K562 (cell line): ENCODE measurements at regions not wholly inside any gene's neighbourhood (a gene's known extent, or its start where the extent isn't known, plus 50 kb on each side); places are given as distances from the start of the nearest gene placed in this dataset.

Source experiments
- ATAC-seq: fragments of 200-7000 bp; cut with Tn5 transposase; 3 replicates; pipeline ENCODE4 v1.9.1; 2020; ENCODE audit warnings: moderate library complexity
- BruUV-seq: library from RNA; stranded (reverse); fragments of 400-500 nt; replicated peaks from 2 replicates; lab custom pipeline; 2021; lab: Mats Ljungman, UMichigan
- CTCF ChIA-PET: fragments of 300-600 bp; formaldehyde crosslinking; extraction: SDS; loops from one replicate; lab custom pipeline; 2021; ENCODE audit warnings: low intra/inter-chr PET ratio; lab: Yijun Ruan, JAX
- POLR2A ChIA-PET: fragments of 300-600, 350-650 bp; sonication (Branson Sonifier 250); formaldehyde crosslinking; extraction: SDS; loops from one replicate; lab custom pipeline; 2021; ENCODE audit warnings: antibody characterized with exemption, inconsistent platforms; lab: Yijun Ruan, JAX
- DNase-seq, 4 experiments: peaks; one replicate each; pipeline versions ENCODE4 v3.0.0 to v3.0.0-alpha.2; 2011 to 2018; ENCODE audit warnings: low spot score in 3 of 4, mixed read lengths in 3 of 4; ENCODE audit errors: extremely low read depth in 1 of 4
- FAIRE-seq: peaks from 2 replicates; lab custom pipeline; 2011; peaks lifted over from hg19 to GRCh38; lab: Jason Lieb, UNC
- H2AFZ ChIP-seq: 2 replicates; pipeline ENCODE4 v1.6.0; 2011; ENCODE audit warnings: low read depth, low read length, control low read depth, inconsistent platforms
- H3K27ac ChIP-seq: fragments of 200-600 bp; 3 replicates; pipeline ENCODE4 v1.8.0; 2011; ENCODE audit warnings: low read depth, mild to moderate bottlenecking, control low read depth, inconsistent platforms, low read length, moderate library complexity, mixed read lengths; ENCODE audit errors: extremely low read depth
- H3K27me3 ChIP-seq, 2 experiments: fragments of 300-600 bp in 1 of 2; 2 replicates in 1 of 2; 3 replicates in 1 of 2; pipeline versions ENCODE4 v1.6.0 to v1.8.0; 2011; ENCODE audit warnings: inconsistent platforms in 2 of 2, low read length in 2 of 2, mild to moderate bottlenecking in 1 of 2, mixed read lengths in 1 of 2, moderate library complexity in 1 of 2; ENCODE audit not compliant: control insufficient read depth in 2 of 2, insufficient read depth in 2 of 2
- H3K36me3 ChIP-seq: fragments of 300-600 bp; 3 replicates; pipeline ENCODE4 v1.8.0; 2011; ENCODE audit warnings: mild to moderate bottlenecking, low read length, inconsistent platforms; ENCODE audit not compliant: control insufficient read depth, insufficient read depth
- H3K4me1 ChIP-seq, 2 experiments: fragments of 200-600 bp in 1 of 2; replicated peaks in 1 of 2; 2 replicates in 1 of 2; 3 replicates in 1 of 2; pipeline versions ENCODE4 v1.5.1 to v1.8.0; 2011; ENCODE audit warnings: inconsistent platforms in 2 of 2, low read length in 2 of 2, mild to moderate bottlenecking in 1 of 2, mixed read lengths in 1 of 2, moderate library complexity in 1 of 2; ENCODE audit not compliant: control insufficient read depth in 2 of 2, insufficient read depth in 2 of 2
- H3K4me2 ChIP-seq: 2 replicates; pipeline ENCODE4 v1.6.1; 2011; ENCODE audit warnings: low read length, control low read depth, inconsistent platforms, mixed read lengths; ENCODE audit not compliant: insufficient read depth
- H3K4me3 ChIP-seq: fragments of 200-600 bp; sonication (generic), shearing (Covaris generic); 2 replicates; pipeline ENCODE4 v1.5.1; 2016; ENCODE audit warnings: control low read depth, inconsistent platforms
- H3K79me2 ChIP-seq: fragments of 200-600 bp; 3 replicates; pipeline ENCODE4 v1.8.0; 2011; ENCODE audit warnings: low read length, inconsistent platforms; ENCODE audit not compliant: control insufficient read depth, insufficient read depth
- H3K9ac ChIP-seq, 2 experiments: 2 replicates each; pipeline versions ENCODE4 v1.6.0 to v1.6.1; 2011; ENCODE audit warnings: low read depth in 2 of 2, low read length in 2 of 2, control low read depth in 1 of 2, inconsistent platforms in 1 of 2, mild to moderate bottlenecking in 1 of 2, mixed read lengths in 1 of 2; ENCODE audit not compliant: insufficient read depth in 1 of 2
- H3K9me1 ChIP-seq: one replicate; pipeline ENCODE4 v1.6.0; 2011; ENCODE audit warnings: inconsistent platforms, mild to moderate bottlenecking, low read length, moderate library complexity; ENCODE audit not compliant: control insufficient read depth, insufficient read depth
- H3K9me3 ChIP-seq: replicated peaks from 2 replicates; pipeline ENCODE4 v1.5.1; 2011; ENCODE audit warnings: low read depth, low read length, inconsistent platforms; ENCODE audit not compliant: control insufficient read depth, insufficient read depth
- H4K20me1 ChIP-seq: replicated peaks from 2 replicates; pipeline ENCODE4 v1.6.1; 2011; ENCODE audit warnings: low read length, inconsistent platforms, mixed read lengths; ENCODE audit not compliant: control insufficient read depth, insufficient read depth
- CBFA2T3 ChIP-seq: fragments of 450-650 bp; IDR thresholded peaks from 2 replicates; pipeline ENCODE4 v1.6.1; 2017
- KLF16 ChIP-seq: IDR thresholded peaks from 2 replicates; pipeline ENCODE4 v1.6.1; 2016; ENCODE audit warnings: antibody characterized with exemption
- MAZ ChIP-seq, 2 experiments: fragments of 450-650 bp in 1 of 2; sonication (generic) in 1 of 2; formaldehyde crosslinking; IDR thresholded peaks in 1 of 2; conservative IDR thresholded peaks in 1 of 2; 2 replicates each; pipeline versions ENCODE4 v1.4.0 to v1.5.0; 2020; ENCODE audit warnings: mild to moderate bottlenecking in 1 of 2, missing genetic modification reagents in 1 of 2
- MITF ChIP-seq: IDR thresholded peaks from 2 replicates; pipeline ENCODE4 v1.6.1; 2014; ENCODE audit warnings: antibody characterized with exemption
- RAD21 ChIP-seq, 2 experiments: fragments of 250-450 bp in 1 of 2; fragments of 450-650 bp in 1 of 2; sonication (Bioruptor Pico) in 1 of 2; formaldehyde crosslinking in 1 of 2; IDR thresholded peaks in 1 of 2; conservative IDR thresholded peaks in 1 of 2; 2 replicates each; pipeline versions ENCODE4 v1.4.0 to v1.8.0; 2020 to 2022; ENCODE audit warnings: mild to moderate bottlenecking in 2 of 2, moderate library complexity in 1 of 2
- SMC3 ChIP-seq: conservative IDR thresholded peaks from 2 replicates; pipeline ENCODE4 v1.6.1; 2011; ENCODE audit warnings: low read depth, low read length, improper control_type of control experiment; ENCODE audit not compliant: insufficient read depth
- STAG1 ChIP-seq: sonication (generic); formaldehyde crosslinking; IDR thresholded peaks from 2 replicates; pipeline ENCODE4 v1.5.0; 2020; ENCODE audit warnings: missing genetic modification reagents, borderline replicate concordance
- XRCC5 ChIP-seq: fragments of 200-400 bp; formaldehyde crosslinking; IDR thresholded peaks from 2 replicates; pipeline ENCODE4 v1.6.1; 2017; ENCODE audit warnings: low read depth, mild to moderate bottlenecking, low read length
- ZNF174 ChIP-seq: fragments of 250-450 bp; sonication (Bioruptor Pico); IDR thresholded peaks from 2 replicates; pipeline ENCODE4 v1.4.0; 2020; ENCODE audit warnings: mild to moderate bottlenecking
- WGBS: fragments of 100-300 bp; shearing (Covaris generic); methylation state at CpG from one replicate; pipeline ENCODE4 v1.1.6; 2016; ENCODE audit warnings: low coverage, mixed read lengths; ENCODE audit not compliant: insufficient coverage; ENCODE audit errors: missing lambda C conversion rate; 5-methylcytosine and 5-hydroxymethylcytosine counted together
- in situ Hi-C: fragments of 300-500 bp; cut with MboI; formaldehyde crosslinking; loops from 4 replicates; pipeline ENCODE4 v1.15.0; 2018; ENCODE audit warnings: inconsistent platforms, mixed read lengths
- intact Hi-C: fragments of 100-400 bp; cut with micrococcal nuclease; formaldehyde crosslinking; loops from 2 replicates; pipeline ENCODE4 v1.14.2; 2022
- TF ChIP-seq, protein P1 (sequence below), 3 experiments: IDR thresholded peaks in 2 of 3; conservative IDR thresholded peaks in 1 of 3; 2 replicates each; pipeline ENCODE4 v1.5.1; 2011 to 2012; ENCODE audit warnings: low read length in 3 of 3, mild to moderate bottlenecking in 3 of 3, control low read depth in 2 of 3, improper control_type of control experiment in 1 of 3, inconsistent platforms in 1 of 3, low read depth in 1 of 3, mixed read lengths in 1 of 3, moderate library complexity in 1 of 3; ENCODE audit not compliant: insufficient read depth in 2 of 3

DNA sequence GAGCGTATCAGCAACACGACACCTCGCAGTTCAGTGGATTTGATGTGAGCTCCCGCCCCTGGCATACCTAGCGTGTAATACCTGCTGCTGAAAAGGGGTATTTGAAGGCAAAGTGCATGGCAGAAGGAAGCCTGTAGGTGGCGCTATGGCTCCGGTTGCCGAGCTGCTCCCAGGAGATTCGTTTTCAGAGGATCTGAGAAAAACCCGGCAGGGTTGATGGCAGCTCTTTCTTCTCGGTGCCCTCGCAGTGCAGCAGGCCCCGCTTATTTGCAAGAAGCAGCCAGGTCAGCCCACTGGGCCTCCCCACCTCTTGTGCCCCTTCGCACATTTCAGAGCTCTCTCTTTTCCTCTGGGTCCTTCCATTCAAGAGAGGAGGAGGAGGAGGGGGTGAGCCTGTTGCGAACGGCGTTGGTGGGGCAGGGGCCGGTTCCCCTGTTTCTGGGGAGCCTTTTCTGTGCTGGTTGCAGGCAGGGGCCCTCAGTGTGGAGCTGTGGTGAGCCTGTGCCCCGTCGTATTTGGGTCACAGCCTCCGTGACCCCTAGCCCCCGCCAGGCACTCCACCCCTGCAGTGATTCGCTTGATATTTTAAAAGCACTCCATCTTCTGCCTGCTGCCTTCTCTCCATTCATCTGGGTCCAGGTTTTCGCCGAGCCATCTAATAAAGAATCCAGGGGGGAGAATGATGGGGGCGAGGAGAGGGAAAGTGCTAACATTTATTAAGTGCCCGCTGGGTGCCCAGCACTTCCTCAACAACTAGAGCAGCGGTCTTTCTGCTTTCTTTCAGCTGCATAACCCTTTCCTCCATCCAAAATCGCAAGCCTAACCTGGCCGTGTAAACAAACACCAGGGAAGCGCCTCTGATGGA is 85.3 kb upstream of the SYT13 start:
- in situ Hi-C loops, result loop anchor here (10.0 kb wide), 1 partner anchor 403 kb away; no protein-coding TSS in a partner anchor
- Histone ChIP-seq H3K36me3 (no peaks in the 10 kb centered on the region), H3K27ac (no peak overlapping the region), H3K9ac (no peak overlapping the region), H4K20me1 (no peaks in the 10 kb centered on the region; the same call in none of the 2 replicates), H3K9me1 (no peaks in the 10 kb centered on the region), H3K4me3 (no peak overlapping the region), H3K9me3 (no peaks in the 10 kb centered on the region), H3K4me1 (peaks cover 0 to 2% of the 10 kb centered on the region in 2 experiments; a peak in 1 of 5 replicates), H3K27me3 (peaks cover 14 to 40% of the 10 kb centered on the region in 2 experiments), H3K79me2 (no peaks in the 10 kb centered on the region), H2AFZ (no peak overlapping the region), H3K4me2 (no peak overlapping the region)
- ChIA-PET POLR2A (interaction anchor here (1.2 to 1.6 kb wide), 2 partner anchors 10 to 11 kb away, joined by 3 to 7 read pairs; no protein-coding TSS in a partner anchor), CTCF (interaction anchor here (0.6 to 2.1 kb wide), 3 partner anchors 284 to 1119 kb away, joined by 3 to 14 read pairs (median 5); no protein-coding TSS in a partner anchor)
- intact Hi-C loops, result loop anchor here (1.0 to 5.0 kb wide), 3 partner anchors 283 to 400 kb away; no protein-coding TSS in a partner anchor
- ATAC-seq (peak; percentile 94), DNase-seq (peak; percentile 68 to 79 (median 77)), FAIRE-seq (peak; percentile 90)
- BruUV-seq, result no TSS peak
- under 1% methylated on average over 22 of the region's 31 CpGs for WGBS
- TF ChIP-seq STAG1 (CRISPR knock-in tag) (peak; percentile 39; the same call in 1 of the 2 replicates), RAD21 (CRISPR knock-in tag; conservative IDR thresholded peaks at IDR 0.05 in 1 of 2, IDR thresholded peaks at IDR 0.05 in 1 of 2) (peak; percentile 68 to 79), KLF16 (0 out of 2 replicates have a peak, but pooled peaks have one; percentile 17), MAZ (CRISPR knock-in tag; conservative IDR thresholded peaks at IDR 0.05 in 1 of 2, IDR thresholded peaks at IDR 0.05 in 1 of 2) (0 out of 4 replicates have a peak, but pooled peaks of 1 of the 2 experiments have one; percentile 18), CBFA2T3 (no peak), XRCC5 (peak; percentile 23; the same call in 1 of the 2 replicates), SMC3 (peak; percentile 65), MITF (no peak), ZNF174 (CRISPR knock-in tag) (no peak)
- TF ChIP-seq, protein P1, sequence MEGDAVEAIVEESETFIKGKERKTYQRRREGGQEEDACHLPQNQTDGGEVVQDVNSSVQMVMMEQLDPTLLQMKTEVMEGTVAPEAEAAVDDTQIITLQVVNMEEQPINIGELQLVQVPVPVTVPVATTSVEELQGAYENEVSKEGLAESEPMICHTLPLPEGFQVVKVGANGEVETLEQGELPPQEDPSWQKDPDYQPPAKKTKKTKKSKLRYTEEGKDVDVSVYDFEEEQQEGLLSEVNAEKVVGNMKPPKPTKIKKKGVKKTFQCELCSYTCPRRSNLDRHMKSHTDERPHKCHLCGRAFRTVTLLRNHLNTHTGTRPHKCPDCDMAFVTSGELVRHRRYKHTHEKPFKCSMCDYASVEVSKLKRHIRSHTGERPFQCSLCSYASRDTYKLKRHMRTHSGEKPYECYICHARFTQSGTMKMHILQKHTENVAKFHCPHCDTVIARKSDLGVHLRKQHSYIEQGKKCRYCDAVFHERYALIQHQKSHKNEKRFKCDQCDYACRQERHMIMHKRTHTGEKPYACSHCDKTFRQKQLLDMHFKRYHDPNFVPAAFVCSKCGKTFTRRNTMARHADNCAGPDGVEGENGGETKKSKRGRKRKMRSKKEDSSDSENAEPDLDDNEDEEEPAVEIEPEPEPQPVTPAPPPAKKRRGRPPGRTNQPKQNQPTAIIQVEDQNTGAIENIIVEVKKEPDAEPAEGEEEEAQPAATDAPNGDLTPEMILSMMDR (IDR thresholded peaks at IDR 0.05 in 2 of 3, conservative IDR thresholded peaks at IDR 0.05 in 1 of 3; ENCODE audit: insufficient read depth in 2 of 3, low read depth in 1 of 3, low read length in 3 of 3), result peak; percentile 85 to 94 (median 91)
